ENCODE measurements at regions not wholly inside any gene's neighbourhood (a gene's known extent, or its start where the extent isn't known, plus 50 kb on each side); places are given as distances from the start of the nearest gene placed in this dataset.

DNA sequence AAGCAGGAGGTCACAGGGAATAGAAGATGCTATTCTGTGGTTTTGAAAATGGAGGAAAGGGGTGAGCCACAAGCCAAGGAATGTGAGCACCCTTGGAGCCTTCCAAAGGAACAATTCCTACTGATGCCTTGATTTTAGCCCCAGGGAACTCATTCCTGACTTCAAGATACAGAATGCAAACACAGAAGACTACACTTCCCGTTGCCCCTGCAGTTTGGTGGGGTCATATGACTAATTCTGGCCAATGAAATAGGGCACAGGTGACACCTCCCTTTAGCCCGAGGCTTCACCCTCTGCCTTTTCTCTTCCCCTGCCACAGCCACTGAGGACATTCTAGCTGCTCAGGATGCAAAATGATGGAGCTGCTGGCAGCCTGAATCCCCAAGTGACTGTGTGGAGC, 126.1 kb downstream of the INHBB start:
- DNase-seq (ENCODE audit: low read depth): no peak

DNA sequence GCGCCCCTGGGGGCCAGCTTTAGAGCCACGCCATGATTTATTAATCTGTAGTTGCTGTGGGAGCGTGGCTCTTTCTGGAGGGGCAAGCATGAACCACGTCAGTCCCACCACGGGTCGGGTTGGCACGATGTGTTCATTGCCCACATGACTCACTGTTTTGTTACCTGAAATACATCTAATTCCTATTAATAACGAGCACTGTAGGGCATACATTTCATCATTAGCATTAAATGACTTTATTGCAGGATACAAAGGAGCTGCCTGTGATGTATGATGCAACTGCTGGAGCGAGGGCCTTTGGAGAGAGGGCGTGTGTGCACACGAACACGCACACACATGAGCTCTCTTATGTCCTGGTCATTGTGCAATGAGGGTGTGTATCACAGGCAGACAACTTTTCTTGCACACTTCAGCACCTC, 127.0 kb downstream of the INHBB start:
- TF ChIP-seq, protein P1, sequence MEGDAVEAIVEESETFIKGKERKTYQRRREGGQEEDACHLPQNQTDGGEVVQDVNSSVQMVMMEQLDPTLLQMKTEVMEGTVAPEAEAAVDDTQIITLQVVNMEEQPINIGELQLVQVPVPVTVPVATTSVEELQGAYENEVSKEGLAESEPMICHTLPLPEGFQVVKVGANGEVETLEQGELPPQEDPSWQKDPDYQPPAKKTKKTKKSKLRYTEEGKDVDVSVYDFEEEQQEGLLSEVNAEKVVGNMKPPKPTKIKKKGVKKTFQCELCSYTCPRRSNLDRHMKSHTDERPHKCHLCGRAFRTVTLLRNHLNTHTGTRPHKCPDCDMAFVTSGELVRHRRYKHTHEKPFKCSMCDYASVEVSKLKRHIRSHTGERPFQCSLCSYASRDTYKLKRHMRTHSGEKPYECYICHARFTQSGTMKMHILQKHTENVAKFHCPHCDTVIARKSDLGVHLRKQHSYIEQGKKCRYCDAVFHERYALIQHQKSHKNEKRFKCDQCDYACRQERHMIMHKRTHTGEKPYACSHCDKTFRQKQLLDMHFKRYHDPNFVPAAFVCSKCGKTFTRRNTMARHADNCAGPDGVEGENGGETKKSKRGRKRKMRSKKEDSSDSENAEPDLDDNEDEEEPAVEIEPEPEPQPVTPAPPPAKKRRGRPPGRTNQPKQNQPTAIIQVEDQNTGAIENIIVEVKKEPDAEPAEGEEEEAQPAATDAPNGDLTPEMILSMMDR (IDR thresholded peaks at IDR 0.05; ENCODE audit: control insufficient read depth, insufficient read depth, low read depth, low read length, missing control alignments): no peak
- no peak for DNase-seq (ENCODE audit: low read depth)
- H3K4me3 ChIP-seq (ENCODE audit: control insufficient read depth, low read depth, low read length): no peak overlapping the region

More for the DNA sequence above, 126.1 kb downstream of the INHBB start:
- H3K4me3 ChIP-seq (ENCODE audit: control insufficient read depth, low read depth, low read length): no peak overlapping the region
- TF ChIP-seq, protein P1 (IDR thresholded peaks at IDR 0.05; ENCODE audit: control insufficient read depth, insufficient read depth, low read depth, low read length, missing control alignments): no peak

DNA sequence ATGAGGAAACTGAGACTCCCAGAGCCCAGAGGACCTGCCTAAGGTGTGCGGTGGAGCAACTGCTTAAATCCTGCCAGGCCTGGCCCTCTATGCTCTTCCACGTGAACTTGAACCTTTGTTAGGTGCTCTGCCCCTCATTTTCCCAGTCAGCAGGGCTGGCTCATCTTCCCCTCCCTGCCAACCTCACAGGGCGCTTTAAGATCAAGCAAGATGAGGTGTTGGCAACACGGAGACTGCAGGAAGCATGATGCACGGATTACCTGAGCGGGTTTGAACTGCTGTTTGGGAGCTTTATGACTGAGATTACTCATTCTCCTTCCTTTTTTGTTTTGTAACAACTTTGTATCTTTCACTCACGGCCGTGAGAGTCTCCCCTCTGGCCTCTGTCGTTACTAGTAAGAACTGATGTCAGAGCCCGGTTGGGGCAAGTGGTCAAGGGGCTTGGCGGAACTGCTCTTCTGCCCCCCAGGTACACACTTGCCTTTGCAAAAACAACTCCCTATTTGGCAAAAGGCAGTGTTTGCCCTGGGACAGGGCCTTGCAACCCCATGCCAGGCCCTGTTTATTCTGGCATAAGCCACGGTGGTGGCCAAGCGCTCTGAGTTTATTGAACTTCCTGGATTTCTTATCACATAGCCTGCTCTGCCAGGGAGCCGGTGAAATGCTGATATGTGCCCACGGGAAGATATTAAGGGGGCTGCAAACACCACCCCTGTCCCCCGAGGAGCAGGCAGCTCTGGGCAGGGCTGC, 127.8 kb downstream of the INHBB start:
- TF ChIP-seq, protein P1 (IDR thresholded peaks at IDR 0.05; ENCODE audit: control insufficient read depth, insufficient read depth, low read depth, low read length, missing control alignments): no peak

DNA sequence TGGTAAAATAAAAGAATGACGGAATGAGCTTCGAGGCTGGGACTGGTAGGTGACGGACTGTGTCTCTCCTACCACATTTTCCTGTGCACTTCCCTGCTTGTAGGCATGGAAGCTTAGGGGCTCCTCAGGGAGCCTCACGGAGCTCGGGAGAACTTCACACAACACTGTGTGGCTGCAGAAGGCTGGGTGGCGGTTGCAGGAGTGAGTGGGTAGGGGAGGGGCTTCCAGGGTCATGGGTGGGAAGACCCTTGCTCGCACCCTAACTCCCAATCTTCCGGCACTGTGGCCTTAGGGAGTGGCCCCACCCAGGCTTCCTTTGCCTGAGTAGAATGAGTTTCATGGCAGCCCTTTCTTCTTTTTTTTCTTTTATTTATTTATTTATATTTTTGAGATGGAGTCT, 128.6 kb downstream of the INHBB start:
- TF ChIP-seq, protein P1 (IDR thresholded peaks at IDR 0.05; ENCODE audit: control insufficient read depth, insufficient read depth, low read depth, low read length, missing control alignments): no peak
- H3K4me3 ChIP-seq (ENCODE audit: control insufficient read depth, low read depth, low read length): no peak overlapping the region
- DNase-seq (ENCODE audit: low read depth): no peak

More for the DNA sequence above, 127.8 kb downstream of the INHBB start:
- no peak overlapping the region for H3K4me3 ChIP-seq (ENCODE audit: control insufficient read depth, low read depth, low read length)
- DNase-seq (ENCODE audit: low read depth): no peak

DNA sequence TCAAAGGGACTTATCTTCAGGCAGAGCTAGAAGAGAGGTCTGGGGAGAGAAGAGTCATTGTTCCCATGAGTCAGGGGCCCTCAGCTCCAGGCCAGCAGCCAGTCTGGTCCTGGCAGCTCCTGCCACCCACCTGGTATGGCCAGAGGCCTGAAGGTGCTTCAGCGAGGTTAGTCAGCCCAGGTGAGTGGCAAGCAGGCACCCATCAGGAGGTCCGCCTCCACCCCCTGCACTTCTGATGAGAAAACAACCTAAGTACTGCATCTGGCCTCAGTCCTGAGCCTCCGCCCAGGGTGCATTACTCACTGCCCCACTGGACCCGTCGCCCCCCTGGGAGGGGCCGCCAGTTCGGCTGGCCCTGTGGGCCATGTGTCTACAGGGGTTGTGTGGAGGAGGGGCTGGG, 130.2 kb downstream of the INHBB start:
- TF ChIP-seq, protein P1 (IDR thresholded peaks at IDR 0.05; ENCODE audit: control insufficient read depth, insufficient read depth, low read depth, low read length, missing control alignments): no peak
- H3K4me3 ChIP-seq (ENCODE audit: control insufficient read depth, low read depth, low read length): no peak overlapping the region
- DNase-seq (ENCODE audit: low read depth): no peak

DNA sequence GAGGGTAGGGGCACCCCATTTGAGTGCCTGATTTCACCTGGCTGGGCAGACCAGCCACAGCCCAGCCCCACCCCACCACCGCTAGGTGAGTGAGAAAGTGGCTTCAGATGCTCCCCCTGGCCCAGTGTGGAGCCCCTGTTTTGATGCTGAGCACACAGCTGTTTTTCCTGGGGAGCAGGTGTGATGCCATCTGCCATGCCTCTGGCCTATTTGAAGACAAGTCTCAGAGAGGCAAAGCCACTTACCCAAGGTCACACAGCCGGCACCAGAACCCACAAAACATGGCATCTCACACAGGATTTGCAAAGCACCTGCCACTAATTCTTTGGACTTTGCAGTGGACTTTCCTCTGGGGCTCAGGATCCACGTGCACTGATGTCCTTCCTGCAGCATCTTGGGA, 131.3 kb downstream of the INHBB start:
- DNase-seq (ENCODE audit: low read depth): no peak
- no peak overlapping the region for H3K4me3 ChIP-seq (ENCODE audit: control insufficient read depth, low read depth, low read length)
- TF ChIP-seq, protein P1 (IDR thresholded peaks at IDR 0.05; ENCODE audit: control insufficient read depth, insufficient read depth, low read depth, low read length, missing control alignments): no peak

Measured in AG09309 (cell line).